GM18909 (cell line): ENCODE measurements at regions not wholly inside any gene's neighbourhood (a gene's known extent, or its start where the extent isn't known, plus 50 kb on each side); places are given as distances from the start of the nearest gene placed in this dataset.
"Not testable (repeated sequence)": the region's sequence is repeated elsewhere in the genome, so short reads cannot be mapped to it uniquely, and the experiment has no call there.

Experiments
- ATAC-seq: cut with Tn5 transposase; IDR thresholded peaks from one replicate; pipeline ENCODE4 v1.9.1; 2021; ENCODE audit warnings: mild to moderate bottlenecking; ENCODE audit not compliant: unreplicated experiment, poor library complexity

GRCh38 chr6:51203504-51203903, 384.8 kb downstream of the TFAP2B start:
- ATAC-seq, result no peak

GRCh38 chr6:51206686-51207085, 388.0 kb downstream of the TFAP2B start:
- ATAC-seq, result not testable (repeated sequence)

GRCh38 chr6:51209651-51210050, 391.0 kb downstream of the TFAP2B start:
- ATAC-seq, result no peak

- no peak for ATAC-seq
Measured at GRCh38 chr6:51213811-51214210, 395.1 kb downstream of the TFAP2B start.

- no peak for ATAC-seq
Measured at GRCh38 chr6:51214442-51214841, 395.8 kb downstream of the TFAP2B start.

- ATAC-seq, result no peak
Measured at GRCh38 chr6:51218181-51218580, 399.5 kb downstream of the TFAP2B start.

GRCh38 chr6:51224580-51225240, 406.0 kb downstream of the TFAP2B start:
- ATAC-seq, result not testable (repeated sequence)

GRCh38 chr6:51241376-51241775, 422.7 kb downstream of the TFAP2B start:
- no peak for ATAC-seq

- ATAC-seq, result no peak
Measured at GRCh38 chr6:51249798-51250197, 431.1 kb downstream of the TFAP2B start.

GRCh38 chr6:51250317-51250716, 431.6 kb downstream of the TFAP2B start:
- ATAC-seq, result no peak

GRCh38 chr6:51257938-51258337, 439.3 kb downstream of the TFAP2B start:
- no peak for ATAC-seq

GRCh38 chr6:51260003-51260402, 441.3 kb downstream of the TFAP2B start:
- no peak for ATAC-seq

GRCh38 chr6:51261691-51262090, 443.0 kb downstream of the TFAP2B start:
- no peak for ATAC-seq

- ATAC-seq, result no peak
Measured at GRCh38 chr6:51265426-51265825, 446.8 kb downstream of the TFAP2B start.

GRCh38 chr6:51266604-51267003, 447.9 kb downstream of the TFAP2B start:
- ATAC-seq, result no peak

GRCh38 chr6:51268666-51269065, 450.0 kb downstream of the TFAP2B start:
- ATAC-seq, result no peak

GRCh38 chr6:51269876-51270275, 451.2 kb downstream of the TFAP2B start:
- no peak for ATAC-seq

- no peak for ATAC-seq
Measured at GRCh38 chr6:51271615-51272014, 452.9 kb downstream of the TFAP2B start.

GRCh38 chr6:51273228-51273961, 454.7 kb downstream of the TFAP2B start:
- no peak for ATAC-seq

- no peak for ATAC-seq
Measured at GRCh38 chr6:51277474-51277873, 458.8 kb downstream of the TFAP2B start.

GRCh38 chr6:51282026-51282425, 463.4 kb downstream of the TFAP2B start:
- ATAC-seq, result no peak
